Central memory CD4-positive, alpha-beta T cell (primary cell): ENCODE measurements at regions not wholly inside any gene's neighbourhood (a gene's known extent, or its start where the extent isn't known, plus 50 kb on each side); places are given as distances from the start of the nearest gene placed in this dataset.

Source experiments
- DNase-seq: peaks from one replicate; pipeline ENCODE4 v3.0.0; 2022

DNA sequence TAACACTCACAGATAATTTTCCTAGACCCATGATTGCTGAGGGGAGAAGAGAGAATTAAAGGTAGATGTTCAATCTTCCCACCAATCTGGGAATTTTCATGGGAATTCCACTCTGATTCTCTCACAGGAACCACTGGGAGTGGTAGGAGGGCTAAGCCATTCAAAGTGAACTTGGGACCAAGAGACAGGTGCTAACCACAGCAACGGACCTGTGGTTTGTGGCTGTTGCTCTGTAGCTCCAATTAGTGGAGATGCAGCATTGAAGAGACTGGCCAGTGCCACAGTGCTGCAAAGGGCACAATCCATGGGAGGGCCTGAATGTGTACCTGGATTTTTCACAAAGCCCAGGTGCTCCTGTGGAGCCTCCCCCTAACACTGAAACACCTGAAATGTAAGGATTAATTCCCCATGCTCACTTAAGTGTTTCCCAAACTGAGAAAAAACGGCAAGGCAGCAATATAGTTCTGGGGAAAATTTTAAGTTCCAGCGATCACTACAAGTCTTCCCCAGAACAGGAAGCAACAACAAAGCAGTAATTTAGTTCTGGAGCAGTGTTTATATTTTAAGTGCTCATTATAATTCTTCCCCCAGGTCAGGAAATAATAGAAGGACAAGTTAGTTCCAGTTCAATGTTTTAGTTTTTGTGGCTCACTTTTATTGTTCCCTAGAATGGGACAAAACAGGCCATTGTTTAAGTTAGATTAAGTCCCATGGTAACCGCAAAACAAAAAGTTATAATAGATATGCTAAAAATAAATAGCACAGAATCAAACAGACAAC, 1045.8 kb downstream of the CNTNAP5 start:
- DNase-seq = no peak

DNA sequence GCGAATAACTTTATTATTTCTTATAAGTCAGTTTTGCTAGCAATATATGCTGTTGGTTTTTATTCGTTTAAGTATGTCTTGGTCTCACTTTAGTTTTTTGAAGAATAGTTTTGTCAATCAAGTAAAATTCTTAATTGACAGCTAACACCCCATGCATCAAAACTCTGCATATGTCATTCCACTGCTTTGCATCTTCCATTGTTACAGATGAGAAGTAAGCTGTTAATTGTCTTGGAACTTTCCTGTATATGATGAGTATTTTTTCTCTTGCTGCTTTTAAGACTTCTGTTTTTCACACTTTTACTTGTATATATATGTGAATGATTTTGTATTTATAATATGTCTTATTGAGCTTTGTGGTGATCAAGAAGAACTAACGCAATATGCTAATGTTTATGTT, 1048.4 kb downstream of the CNTNAP5 start:
- no peak for DNase-seq

DNA sequence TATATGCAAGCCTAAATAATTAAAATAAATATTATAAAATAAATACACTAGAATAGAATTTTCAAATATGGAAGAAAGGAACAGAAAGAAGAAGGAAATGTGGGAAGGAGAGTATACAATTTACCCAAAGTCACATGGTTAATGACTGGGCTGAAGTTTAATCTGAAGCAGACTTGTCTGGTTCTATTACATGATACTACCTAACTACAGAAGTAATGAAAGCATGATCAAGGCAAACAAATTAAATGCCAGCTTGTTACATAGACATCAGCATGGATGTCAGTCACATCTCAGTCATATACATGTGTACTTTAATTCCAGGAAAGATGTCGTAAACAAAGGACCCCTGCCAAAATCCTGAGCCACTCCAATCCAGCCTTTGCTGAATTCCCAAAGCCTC, 1060.8 kb downstream of the CNTNAP5 start:
- no peak for DNase-seq

DNA sequence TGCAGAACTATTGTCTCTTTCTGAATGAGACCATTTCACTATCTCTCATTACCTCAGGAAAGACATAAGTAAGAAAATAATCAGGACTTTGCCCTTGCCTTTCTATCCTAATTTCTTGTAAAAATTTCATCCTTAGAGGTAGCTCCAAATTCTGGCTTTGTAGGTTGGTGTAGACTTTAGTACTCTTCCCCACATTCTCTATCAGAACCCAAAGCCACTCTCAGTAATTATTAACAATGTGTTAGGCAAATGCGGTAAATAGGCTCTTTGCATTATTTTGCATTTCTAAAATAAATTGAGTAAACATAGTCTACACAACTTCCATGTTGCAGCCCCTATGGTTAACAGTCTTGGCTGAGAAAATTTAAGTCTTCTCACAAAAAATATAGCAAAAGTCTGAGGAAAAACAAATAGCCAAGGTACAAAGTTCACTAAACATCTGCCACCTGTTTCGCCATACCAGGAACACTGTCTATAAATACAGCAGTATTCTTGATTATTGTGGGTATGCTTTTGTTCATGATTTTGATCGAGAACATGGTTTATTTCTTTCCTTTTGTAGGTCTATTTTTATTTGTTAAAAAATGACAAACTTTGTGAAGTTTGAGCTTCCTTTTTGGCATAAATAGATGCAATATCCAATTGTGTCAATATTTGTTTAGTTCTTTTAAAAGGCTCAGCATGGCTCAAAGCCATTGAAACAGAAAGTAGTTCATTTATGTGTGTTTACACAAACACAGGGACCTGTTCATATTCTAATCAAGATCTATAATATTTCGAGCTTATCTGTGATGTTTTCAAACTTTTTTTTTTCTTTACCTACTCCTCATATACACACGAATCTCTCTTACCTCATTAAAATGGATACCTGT, 1061.5 kb downstream of the CNTNAP5 start:
- DNase-seq = no peak

DNA sequence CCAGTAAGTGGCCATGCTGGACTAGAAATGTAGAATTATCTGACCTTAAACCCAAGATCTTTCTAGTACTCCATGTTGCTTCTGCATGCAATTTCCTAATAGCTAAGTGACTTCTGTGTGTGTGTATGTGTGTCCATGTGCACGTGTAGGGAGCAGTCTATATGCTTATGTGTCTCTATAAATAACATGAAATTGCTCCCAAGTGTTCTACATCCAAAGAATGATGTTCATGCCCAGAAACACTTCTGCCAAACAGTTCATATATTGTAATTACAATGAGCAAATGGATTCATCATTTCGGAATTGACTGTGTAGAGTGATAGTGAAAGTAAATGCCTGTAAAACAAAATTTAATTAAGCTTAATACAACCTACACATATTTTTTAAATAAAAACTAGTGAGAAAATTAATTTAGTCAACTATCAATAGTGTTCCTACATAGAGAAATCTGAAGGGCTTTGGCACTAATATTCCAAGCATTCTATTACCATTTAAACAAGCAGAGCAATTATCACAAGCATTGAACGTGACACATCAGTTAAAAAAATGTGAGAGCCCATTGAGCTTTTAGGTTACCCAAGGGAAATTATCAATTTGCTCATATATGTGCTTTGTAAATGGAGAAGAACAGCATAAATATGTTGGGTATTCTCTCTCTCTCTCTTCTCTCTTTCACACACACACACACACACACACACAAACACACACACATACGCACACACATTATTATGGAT, 1067.4 kb downstream of the CNTNAP5 start:
- no peak for DNase-seq

DNA sequence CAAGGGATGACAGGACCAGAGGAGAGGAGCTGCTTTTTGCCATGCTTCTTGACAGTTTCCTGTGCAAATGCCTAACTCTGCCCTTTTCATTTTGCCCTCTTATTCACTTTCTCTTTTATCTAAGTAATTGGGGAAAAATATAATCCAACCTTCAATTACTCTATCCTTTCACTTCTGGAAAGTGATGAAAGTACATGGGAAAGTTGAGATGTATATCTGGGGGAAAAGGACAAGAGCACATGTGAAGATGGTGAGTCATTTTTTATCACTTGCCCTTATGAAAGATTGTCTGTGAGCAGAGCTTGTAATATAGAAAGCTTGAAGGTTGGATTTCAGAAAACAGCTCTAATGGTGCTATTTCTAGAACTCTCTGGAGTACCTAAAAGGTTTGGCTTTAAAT, 1070.7 kb downstream of the CNTNAP5 start:
- no peak for DNase-seq

DNA sequence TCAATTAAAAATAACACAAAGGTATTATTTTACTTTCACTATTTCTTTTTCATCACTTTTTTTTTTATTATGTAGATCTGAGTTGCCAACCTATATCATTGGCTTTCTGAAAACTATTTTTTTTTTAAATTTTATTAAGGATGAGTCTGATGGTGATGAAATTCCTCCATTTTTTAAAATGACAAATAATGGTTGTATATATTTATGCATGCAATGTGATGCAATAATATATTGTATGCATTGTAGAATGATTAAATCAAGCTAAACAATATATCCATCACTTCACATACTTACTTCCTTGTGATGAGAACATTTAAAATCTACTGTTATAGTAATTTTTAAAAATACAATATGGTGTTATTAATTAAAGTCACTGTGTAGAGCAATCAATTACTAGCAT, 1081.6 kb downstream of the CNTNAP5 start:
- no peak for DNase-seq

DNA sequence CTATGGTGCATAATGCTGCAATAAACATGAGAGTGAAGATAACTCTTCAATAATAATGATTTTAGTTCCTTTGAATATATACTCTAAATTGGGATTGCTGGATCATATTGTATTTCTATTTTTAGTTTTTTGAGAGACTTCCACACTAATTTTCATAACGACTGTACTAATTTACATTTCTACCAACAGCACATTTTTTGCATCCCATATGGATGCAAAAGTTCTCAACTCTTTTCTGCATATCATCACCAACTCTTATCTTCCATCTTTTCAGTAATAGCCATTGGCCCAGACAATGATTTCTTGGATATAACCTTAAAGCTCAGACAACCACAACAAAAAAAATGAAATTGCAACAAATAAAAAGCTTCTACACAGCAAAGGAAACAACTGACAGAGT, 1082.4 kb downstream of the CNTNAP5 start:
- DNase-seq = no peak

DNA sequence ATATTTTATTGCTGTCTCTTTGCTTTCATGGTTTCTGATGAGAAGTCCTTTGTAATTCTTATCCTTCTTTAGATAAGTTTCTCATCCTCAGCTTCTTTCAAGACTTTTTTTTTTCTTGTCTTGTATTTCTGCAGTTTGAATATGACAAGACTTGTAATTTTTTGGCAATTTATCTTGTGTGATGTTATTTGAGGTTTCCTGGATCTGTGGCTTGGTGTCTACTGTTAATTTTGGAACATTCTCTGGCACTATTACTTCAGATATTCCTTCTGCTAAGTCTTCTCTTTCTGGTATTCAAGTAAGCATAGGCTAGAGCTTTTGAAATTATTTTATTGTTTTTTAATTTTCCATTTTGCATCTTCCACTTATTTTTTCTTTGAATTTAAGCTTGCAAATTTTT, 1083.2 kb downstream of the CNTNAP5 start:
- DNase-seq = no peak

DNA sequence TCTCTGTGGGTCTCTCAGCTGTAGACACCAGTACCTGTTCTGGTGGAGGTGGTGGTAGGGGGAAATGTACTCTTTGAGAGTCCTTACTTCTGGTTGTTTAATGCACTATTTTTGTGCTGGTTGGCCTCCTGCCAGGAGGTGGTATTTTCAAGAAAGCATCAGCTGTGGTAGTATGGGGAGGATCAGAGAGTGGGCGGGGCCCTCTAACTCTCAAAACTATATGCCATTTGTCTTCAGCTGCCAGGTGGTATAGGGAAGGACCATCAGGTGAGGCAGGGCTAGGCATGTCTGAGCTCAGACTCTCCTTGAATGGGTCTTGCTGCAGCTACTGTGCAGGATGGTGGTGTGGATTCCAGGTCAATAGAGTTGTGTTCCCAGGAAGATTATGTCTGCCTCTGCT, 1100.8 kb downstream of the CNTNAP5 start:
- DNase-seq = no peak

DNA sequence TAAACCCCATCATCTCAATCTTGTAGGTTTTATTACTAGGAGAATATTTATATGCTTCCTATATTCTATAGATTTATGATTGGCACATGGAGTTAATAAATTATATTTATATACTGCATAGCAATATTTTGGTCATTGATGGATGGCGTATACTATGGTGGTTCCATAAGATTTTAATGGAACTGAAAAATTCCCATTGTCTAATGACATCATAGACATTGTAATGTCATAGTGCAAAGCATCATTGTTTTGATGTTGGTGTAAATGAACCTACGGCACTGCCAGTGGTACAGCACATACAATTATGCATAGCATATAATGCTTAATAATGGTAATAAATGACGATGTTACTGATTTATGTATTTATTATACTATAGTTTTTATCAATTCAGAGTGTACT, 1135.9 kb downstream of the CNTNAP5 start:
- DNase-seq = no peak

DNA sequence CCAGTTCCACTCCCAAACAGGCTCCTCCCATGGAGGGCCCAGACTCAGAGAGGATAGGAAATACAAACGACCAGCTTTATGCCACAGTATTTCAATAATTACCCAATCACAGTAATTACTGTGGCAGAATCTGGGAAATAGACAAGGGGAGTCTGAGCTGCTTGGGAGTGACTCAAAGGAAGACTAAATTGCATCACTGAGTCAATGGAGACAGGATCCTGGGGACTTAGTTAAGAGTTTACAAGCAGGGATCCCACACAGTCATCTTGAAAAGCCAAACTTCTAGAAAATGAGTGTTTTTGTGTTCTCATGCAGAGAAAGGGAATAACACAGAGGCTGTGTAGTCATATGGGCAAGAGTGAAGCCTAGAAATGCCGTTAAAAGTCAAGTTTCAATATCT, 1142.1 kb downstream of the CNTNAP5 start:
- no peak for DNase-seq

DNA sequence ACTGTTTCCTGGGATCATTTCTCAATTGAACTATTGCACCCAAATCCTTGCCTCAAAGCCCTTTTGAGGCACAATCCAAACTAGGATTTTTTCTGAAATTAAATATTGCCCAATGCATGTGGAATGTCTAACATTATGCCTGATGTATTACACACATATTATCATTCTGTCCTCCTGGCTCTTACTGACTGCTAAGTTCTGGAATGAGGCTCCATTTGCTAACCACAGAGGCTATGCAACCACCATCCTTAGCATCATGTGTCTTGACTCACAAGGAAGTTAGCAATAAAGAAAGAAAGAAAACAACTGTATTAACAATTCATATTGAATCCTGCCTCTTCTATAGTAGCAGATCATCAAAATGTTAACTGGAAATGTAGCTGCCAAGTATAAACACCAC, 1142.7 kb downstream of the CNTNAP5 start:
- DNase-seq = no peak

DNA sequence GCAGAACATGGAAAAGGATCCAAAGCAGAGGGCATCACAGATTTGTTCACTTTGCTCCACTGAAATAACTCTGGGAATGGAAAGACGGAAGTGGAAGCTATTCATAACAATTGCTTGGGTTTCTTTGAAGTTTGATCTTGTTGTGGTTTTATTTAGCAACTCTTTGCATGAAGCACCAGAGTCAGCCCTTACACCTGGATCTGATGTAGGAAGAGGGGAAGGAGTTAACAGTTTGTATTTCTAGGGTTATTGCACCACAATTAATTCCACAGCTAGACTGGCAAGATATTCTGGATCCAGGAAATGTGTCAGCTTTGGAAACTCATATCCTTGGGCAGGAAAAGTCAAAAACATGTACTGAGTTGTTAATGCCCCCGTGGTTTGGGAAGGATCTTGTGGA, 1143.4 kb downstream of the CNTNAP5 start:
- DNase-seq = no peak

DNA sequence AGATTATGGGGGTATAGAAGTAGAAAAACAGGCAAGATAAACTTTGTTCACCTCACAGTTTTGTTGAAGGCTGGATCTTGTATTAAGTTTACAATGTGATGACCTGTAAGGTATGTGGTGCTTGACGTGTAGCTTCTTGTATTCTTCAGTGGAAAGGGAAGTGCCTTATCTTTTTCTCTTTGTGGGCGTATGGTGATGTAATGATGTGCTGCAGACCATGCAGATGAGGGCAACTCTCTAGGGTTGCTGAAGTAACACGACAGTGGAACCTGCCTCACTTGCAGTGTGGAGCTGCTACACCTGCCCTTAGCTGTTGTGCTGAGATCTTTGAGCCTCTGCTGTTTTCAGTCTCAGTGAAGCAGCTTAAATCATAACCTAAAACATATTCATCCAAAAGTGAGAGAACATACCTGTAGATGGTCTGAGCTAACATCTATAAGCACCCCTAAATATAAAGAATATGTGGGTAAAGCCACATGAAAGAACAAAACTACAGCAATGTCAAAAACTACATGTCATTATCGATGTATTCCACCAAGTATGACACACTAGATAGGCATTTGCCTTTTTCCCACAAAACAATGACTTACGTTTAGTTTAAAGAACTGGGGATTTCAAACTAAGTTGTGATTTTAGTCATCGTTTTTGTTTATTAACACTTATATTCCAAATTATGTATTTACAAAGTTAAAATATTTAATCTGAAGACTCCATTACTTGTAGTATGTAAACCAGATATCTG, 1144.1 kb downstream of the CNTNAP5 start:
- DNase-seq = no peak

DNA sequence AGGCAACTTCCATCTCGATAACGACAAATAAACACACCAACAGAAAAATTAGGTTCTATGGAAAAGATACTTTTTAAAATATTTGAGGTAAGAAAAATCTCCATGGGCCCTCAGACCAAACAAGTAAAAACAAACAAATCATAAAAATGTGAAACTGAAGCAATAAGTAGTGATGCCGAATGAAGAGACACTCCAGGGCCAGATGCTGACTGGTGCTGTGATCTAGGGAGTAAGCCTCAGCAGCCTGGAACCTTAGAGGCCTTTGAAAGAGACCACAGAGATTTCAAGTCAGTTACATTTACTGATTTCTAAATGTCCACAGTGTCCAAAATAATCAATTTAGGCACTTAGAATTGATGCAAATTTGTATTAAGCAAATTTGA, 1144.7 kb downstream of the CNTNAP5 start:
- no peak for DNase-seq

DNA sequence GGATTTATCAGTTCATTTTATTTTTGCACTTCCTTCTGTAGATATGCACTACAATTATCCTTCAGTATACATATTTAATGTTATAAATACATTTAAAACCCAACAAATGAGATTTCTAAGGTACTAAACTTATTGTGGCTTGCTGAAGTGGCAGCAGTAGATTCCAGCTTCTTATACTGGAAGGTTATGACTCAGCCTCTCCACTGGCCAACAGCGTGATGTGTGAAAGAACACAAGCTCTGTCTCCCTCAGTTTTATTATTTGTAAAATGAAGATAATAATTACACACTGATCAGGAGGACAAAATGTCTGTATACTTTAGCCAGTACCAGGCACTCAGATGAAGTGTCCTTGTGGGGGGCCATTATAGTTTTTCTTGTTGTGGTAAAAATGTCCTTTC, 1147.1 kb downstream of the CNTNAP5 start:
- DNase-seq = no peak

DNA sequence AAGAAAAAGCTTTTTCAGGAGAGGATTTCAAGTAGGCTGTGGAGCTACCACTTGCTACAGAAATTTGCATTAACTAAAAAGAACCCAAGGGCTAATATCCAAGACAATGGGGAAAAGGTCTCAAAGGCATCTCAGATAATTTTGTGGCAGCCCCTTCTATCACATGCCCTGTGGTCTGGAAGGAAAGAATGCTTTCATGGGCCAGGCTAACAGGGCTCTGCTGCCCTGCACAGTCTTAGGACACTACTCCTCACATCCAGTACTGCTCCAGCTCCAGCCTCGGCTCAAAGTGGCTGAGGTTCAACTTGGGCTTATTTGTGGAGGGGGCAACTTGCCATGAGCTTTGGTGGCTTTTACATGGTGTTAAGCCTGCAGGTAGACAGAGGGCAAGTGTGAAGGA, 1150.3 kb downstream of the CNTNAP5 start:
- no peak for DNase-seq

DNA sequence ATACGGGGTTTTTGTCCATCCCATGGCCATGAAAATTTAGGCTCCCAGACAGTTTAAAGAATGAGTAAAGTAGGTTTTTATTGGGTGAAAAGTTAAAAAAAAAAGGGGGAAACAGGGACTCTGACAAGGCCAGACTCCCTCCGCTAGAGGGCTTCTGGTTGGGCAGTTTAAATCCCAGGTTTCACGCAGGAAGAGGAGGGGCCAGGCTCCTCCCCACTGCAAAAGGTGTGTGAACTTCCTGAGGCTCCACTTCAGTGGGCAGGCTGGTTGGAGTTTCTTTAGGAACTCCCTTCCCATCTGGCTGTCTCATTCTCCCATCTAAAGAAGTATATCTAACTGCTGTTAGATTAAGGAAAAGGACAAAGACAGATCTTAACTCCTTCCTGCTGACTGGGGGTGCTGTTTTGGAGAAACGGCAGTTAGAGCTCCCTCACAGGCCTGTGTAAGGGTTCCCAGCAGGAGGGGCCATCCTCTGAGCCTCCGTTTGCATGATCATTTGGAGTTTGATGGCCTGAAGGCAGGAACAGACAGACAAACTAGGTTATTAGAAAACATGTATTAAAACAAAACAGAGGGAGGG, 1160.7 kb downstream of the CNTNAP5 start:
- DNase-seq = no peak

DNA sequence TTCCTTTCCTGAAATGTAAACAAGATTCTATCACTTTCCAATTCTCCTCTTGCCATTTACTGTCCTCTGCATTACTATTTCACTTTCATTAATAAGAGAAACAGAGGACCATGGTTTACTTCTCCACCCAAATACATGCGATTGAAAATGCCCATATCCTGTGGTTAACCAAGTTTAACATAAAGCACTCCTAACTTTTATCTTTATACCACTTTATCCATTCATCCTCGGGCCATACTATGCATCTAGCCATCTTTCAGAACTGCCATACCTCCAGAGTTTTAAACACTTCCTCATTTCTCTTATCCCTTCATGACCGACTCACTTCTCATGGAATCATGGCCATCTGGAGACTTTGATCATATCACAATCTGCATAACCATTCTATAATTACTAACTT, 1182.3 kb downstream of the CNTNAP5 start:
- DNase-seq = no peak

DNA sequence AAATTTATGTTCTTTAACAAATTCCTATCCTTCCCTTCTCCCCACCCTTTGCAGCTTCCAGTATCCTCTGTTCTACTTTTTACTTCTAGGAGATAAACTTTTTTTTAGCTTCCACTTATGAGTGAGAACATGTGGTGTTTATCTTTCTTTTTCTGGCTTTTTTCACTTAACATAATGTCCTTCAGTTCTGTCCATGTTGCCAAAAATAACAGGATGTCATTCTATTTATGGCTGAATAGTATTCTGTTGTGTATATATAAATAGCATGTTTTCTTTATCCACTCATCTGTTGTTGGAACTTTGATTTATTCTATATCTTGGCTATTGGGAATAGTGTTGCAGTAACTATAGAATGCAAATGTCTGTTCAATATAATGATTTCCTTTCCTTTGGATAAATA, 1191.2 kb downstream of the CNTNAP5 start:
- no peak for DNase-seq

DNA sequence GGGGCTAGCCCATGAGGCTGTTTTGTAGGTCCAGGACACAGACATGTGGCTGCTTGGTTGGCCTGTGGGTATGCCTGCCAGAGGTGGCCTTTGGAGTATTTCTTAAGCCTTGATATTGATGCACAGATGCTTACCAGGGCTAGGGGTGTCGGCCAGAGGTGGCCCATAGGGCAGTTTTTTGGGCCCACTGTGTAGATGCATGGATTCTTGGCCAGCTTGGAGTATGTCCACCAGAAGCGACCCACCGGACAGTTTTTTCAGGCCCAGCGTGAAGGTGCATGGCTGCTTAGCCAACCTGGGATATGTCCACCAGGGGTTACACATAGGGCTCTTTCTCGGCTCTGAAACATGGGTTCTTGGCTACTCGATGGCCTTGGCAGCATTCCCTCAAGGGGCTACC, 1199.1 kb downstream of the CNTNAP5 start:
- DNase-seq = no peak

DNA sequence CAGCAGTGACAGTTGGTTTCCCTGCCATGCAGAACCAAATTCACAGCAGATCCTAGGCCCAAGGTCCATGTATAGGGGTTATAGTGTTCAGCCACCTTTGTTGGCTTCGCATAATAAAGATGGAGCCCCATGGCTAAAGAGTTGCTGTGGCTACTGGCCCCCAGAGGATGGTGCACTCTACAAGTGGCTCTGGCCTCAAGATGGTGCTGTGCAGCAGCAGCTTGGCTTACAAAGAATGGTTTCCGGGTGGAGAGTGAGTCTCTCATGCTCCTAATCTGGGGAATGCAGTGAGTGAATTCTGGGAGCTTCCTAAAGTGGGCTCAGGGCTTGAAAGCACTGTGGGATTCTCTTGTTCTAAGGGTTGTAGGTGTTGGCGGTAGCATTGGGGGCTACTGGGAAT, 1199.7 kb downstream of the CNTNAP5 start:
- no peak for DNase-seq
